SK-N-SH (cell line): ENCODE measurements at regions not wholly inside any gene's neighbourhood (a gene's known extent, or its start where the extent isn't known, plus 50 kb on each side); places are given as distances from the start of the nearest gene placed in this dataset.

Experiments used
- CTCF ChIA-PET: fragments of 300-600, 350-600 bp; formaldehyde crosslinking; extraction: SDS; loops from one replicate; lab custom pipeline; 2021; lab: Yijun Ruan, JAX
- POLR2A ChIA-PET: fragments of 350-600 bp; sonication (Branson Sonifier 250); formaldehyde crosslinking; extraction: SDS; loops from one replicate; lab custom pipeline; 2020; ENCODE audit warnings: antibody characterized with exemption, inconsistent platforms; lab: Yijun Ruan, JAX
- DNase-seq: peaks from one replicate; pipeline ENCODE4 v3.0.0; 2012
- H2AFZ ChIP-seq: fragments of 200-600 bp; sonication (generic); 2 replicates; pipeline ENCODE4 v1.8.1; 2016; ENCODE audit warnings: antibody characterized with exemption, mild to moderate bottlenecking, low read depth
- H3F3A ChIP-seq: fragments of 200-600 bp; sonication (generic); replicated peaks from 2 replicates; pipeline ENCODE3; 2016; ENCODE audit warnings: antibody characterized with exemption, mild to moderate bottlenecking; ENCODE audit not compliant: insufficient read depth
- H3K27ac ChIP-seq, 2 experiments: fragments of 200-500 bp in 1 of 2; fragments of 200-600 bp in 1 of 2; sonication (Bioruptor generic) in 1 of 2; sonication (generic), shearing (Covaris generic) in 1 of 2; 2 replicates each; pipeline versions ENCODE4 v1.5.1 to v1.6.1; 2014 to 2016; ENCODE audit warnings: low read depth in 2 of 2, inconsistent platforms in 1 of 2, low read length in 1 of 2, mild to moderate bottlenecking in 1 of 2, mixed read lengths in 1 of 2
- H3K27me3 ChIP-seq: fragments of 200-600 bp; sonication (generic), shearing (Covaris generic); 2 replicates; pipeline ENCODE4 v1.6.1; 2016; ENCODE audit warnings: mixed run types; ENCODE audit not compliant: insufficient read depth
- H3K36me3 ChIP-seq, 2 experiments: fragments of 200-500 bp in 1 of 2; fragments of 200-600 bp in 1 of 2; sonication (Bioruptor generic) in 1 of 2; sonication (generic) in 1 of 2; replicated peaks in 1 of 2; 2 replicates each; pipeline versions ENCODE3 to v1.5.1; 2014 to 2016; ENCODE audit warnings: low read length in 1 of 2, mild to moderate bottlenecking in 1 of 2; ENCODE audit not compliant: insufficient read depth in 2 of 2, control insufficient read depth in 1 of 2
- H3K4me1 ChIP-seq, 2 experiments: fragments of 200-500 bp in 1 of 2; fragments of 200-600 bp in 1 of 2; sonication (Bioruptor generic) in 1 of 2; sonication (generic), shearing (Covaris generic) in 1 of 2; 2 replicates each; pipeline versions ENCODE4 v1.5.1 to v1.6.1; 2014 to 2016; ENCODE audit warnings: low read depth in 1 of 2, low read length in 1 of 2, mixed run types in 1 of 2; ENCODE audit not compliant: insufficient read depth in 2 of 2, control insufficient read depth in 1 of 2
- H3K4me2 ChIP-seq: fragments of 200-600 bp; sonication (generic), shearing (Covaris generic); 2 replicates; pipeline ENCODE4 v1.6.1; 2017; ENCODE audit warnings: mixed run types
- H3K4me3 ChIP-seq, 2 experiments: fragments of 200-500 bp in 1 of 2; fragments of 200-600 bp in 1 of 2; sonication (Bioruptor generic) in 1 of 2; sonication (generic), shearing (Covaris generic) in 1 of 2; 2 replicates each; pipeline versions ENCODE4 v1.5.1 to v1.8.1; 2014 to 2016; ENCODE audit warnings: low read depth in 2 of 2, inconsistent platforms in 1 of 2, low read length in 1 of 2, mild to moderate bottlenecking in 1 of 2, mixed read lengths in 1 of 2, moderate library complexity in 1 of 2
- H3K79me2 ChIP-seq: fragments of 200-600 bp; sonication (generic); 2 replicates; pipeline ENCODE4 v1.8.1; 2017; ENCODE audit warnings: mild to moderate bottlenecking; ENCODE audit not compliant: insufficient read depth
- H3K9ac ChIP-seq: fragments of 200-600 bp; sonication (generic); 2 replicates; pipeline ENCODE4 v1.6.1; 2017; ENCODE audit warnings: mixed run types
- H3K9me2 ChIP-seq: fragments of 200-600 bp; sonication (generic); 2 replicates; pipeline ENCODE4 v1.6.1; 2017; ENCODE audit warnings: mixed run types
- H3K9me3 ChIP-seq: fragments of 200-600 bp; sonication (generic); 2 replicates; pipeline ENCODE4 v1.6.1; 2017; ENCODE audit warnings: mixed run types, mild to moderate bottlenecking, moderate library complexity
- H4K20me1 ChIP-seq: fragments of 200-600 bp; sonication (generic); 2 replicates; pipeline ENCODE4 v1.6.1; 2017; ENCODE audit warnings: mild to moderate bottlenecking, mixed run types; ENCODE audit not compliant: insufficient read depth
- CTCF ChIP-seq: fragments of 200-600 bp; sonication (generic); IDR thresholded peaks from 2 replicates; pipeline ENCODE4 v1.6.1; 2017; ENCODE audit warnings: antibody characterized with exemption, mild to moderate bottlenecking, moderate library complexity
- EZH2phosphoT487 ChIP-seq: fragments of 200-600 bp; sonication (generic); IDR thresholded peaks from 2 replicates; pipeline ENCODE4 v1.6.1; 2017; ENCODE audit warnings: low read depth, mixed run types, mild to moderate bottlenecking, antibody characterized with exemption, moderate library complexity, borderline replicate concordance
- FOXM1 ChIP-seq: IDR thresholded peaks from 2 replicates; pipeline ENCODE4 v1.4.0; 2012; ENCODE audit warnings: low read depth, mild to moderate bottlenecking
- GATA2 ChIP-seq: sonication (generic); formaldehyde crosslinking; IDR thresholded peaks from 2 replicates; pipeline ENCODE4 v1.5.0; 2020; ENCODE audit warnings: mild to moderate bottlenecking, missing genetic modification reagents
- IRF3 ChIP-seq: fragments of 150-350 bp; IDR thresholded peaks from 2 replicates; pipeline ENCODE4 v1.6.1; 2016; ENCODE audit warnings: mild to moderate bottlenecking, low read depth, low read length
- JUND ChIP-seq: IDR thresholded peaks from 2 replicates; pipeline ENCODE4 v1.4.0; 2012
- MEF2A ChIP-seq: IDR thresholded peaks from 2 replicates; pipeline ENCODE4 v1.4.0; 2012; ENCODE audit warnings: low read depth, borderline replicate concordance
- MXI1 ChIP-seq: IDR thresholded peaks from 2 replicates; pipeline ENCODE4 v1.6.1; 2012; ENCODE audit warnings: mild to moderate bottlenecking, low read depth, low read length, improper control_type of control experiment
- RAD21 ChIP-seq: IDR thresholded peaks from 2 replicates; pipeline ENCODE4 v1.6.1; 2012; ENCODE audit warnings: mild to moderate bottlenecking, low read length
- RXRA ChIP-seq: IDR thresholded peaks from 2 replicates; pipeline ENCODE4 v1.4.0; 2012; ENCODE audit warnings: low read depth, mild to moderate bottlenecking, borderline replicate concordance
- SMC3 ChIP-seq: IDR thresholded peaks from 2 replicates; pipeline ENCODE4 v1.6.1; 2012; ENCODE audit warnings: low read depth, low read length, improper control_type of control experiment
- TAF1 ChIP-seq: IDR thresholded peaks from 2 replicates; pipeline ENCODE4 v1.6.1; 2012; ENCODE audit warnings: low read depth, mild to moderate bottlenecking, low read length, moderate library complexity, borderline replicate concordance
- YY1 ChIP-seq: IDR thresholded peaks from 2 replicates; pipeline ENCODE4 v1.4.0; 2012; ENCODE audit warnings: low read depth, mild to moderate bottlenecking
- ZBTB33 ChIP-seq: IDR thresholded peaks from 2 replicates; pipeline ENCODE4 v1.4.0; 2012; ENCODE audit warnings: low read depth, borderline replicate concordance
- WGBS: methylation state at CpG from one replicate; pipeline ENCODE4 v1.1.6; 2017; ENCODE audit warnings: low lambda C conversion rate; 5-methylcytosine and 5-hydroxymethylcytosine counted together

GRCh38 chr11:123357990-123358827 lies 71.9 kb upstream of the GRAMD1B start:
- Histone ChIP-seq H3K9me3 (no peaks in the 10 kb centered on the region), H2AFZ (peak overlapping the region; percentile 97), H3K9ac (peak overlapping the region; percentile 31; the same call in 1 of the 2 replicates), H3K4me2 (peak overlapping the region; percentile 92), H3K27ac (peak overlapping the region in 1 of 2 experiments; percentile 48; a peak in 2 of 4 replicates), H3K79me2 (no peaks in the 10 kb centered on the region), H3K9me2 (no peaks in the 10 kb centered on the region), H4K20me1 (no peaks in the 10 kb centered on the region), H3K4me1 (peaks cover 0 to 16% of the 10 kb centered on the region in 2 experiments; a peak in 1 of 4 replicates), H3K4me3 (peak overlapping the region; percentile 53 to 71), H3F3A (no peaks in the 10 kb centered on the region), H3K27me3 (peaks cover 45% of the 10 kb centered on the region; the same call in 1 of the 2 replicates), H3K36me3 (no peaks in the 10 kb centered on the region)
- peak; percentile 42; the same call in 1 of the 2 replicates for TF ChIP-seq MXI1
- TF ChIP-seq YY1 = no peak
- TF ChIP-seq SMC3 = peak; percentile 25; the same call in 1 of the 2 replicates
- peak; percentile 64 for TF ChIP-seq RAD21
- no peak for TF ChIP-seq EZH2phosphoT487
- TF ChIP-seq IRF3 = no peak
- TF ChIP-seq FOXM1 = no peak
- TF ChIP-seq RXRA = no peak
- no peak for TF ChIP-seq MEF2A
- TF ChIP-seq ZBTB33 = no peak
- TF ChIP-seq GATA2 (CRISPR knock-in tag) = peak; percentile 53; the same call in 1 of the 2 replicates
- no peak for TF ChIP-seq JUND
- peak; percentile 27 for TF ChIP-seq CTCF
- TF ChIP-seq TAF1 = no peak
- CTCF ChIA-PET = interaction anchor here (1.0 to 7.8 kb wide), 10 partner anchors 11 to 255 kb away, joined by 3 to 50 read pairs (median 5); no protein-coding TSS in a partner anchor
- DNase-seq = peak; percentile 82
- POLR2A ChIA-PET = interaction anchor here (0.6 kb wide), 1 partner anchor 29 kb away, joined by 3 read pairs; no protein-coding TSS in a partner anchor
- WGBS = 3% methylated on average over 27 of the region's 58 CpGs
